Ascending aorta (tissue), 2 donors: ENCODE measurements at regions not wholly inside any gene's neighbourhood (a gene's known extent, or its start where the extent isn't known, plus 50 kb on each side); places are given as distances from the start of the nearest gene placed in this dataset.

ENCODE experiments used
- DNase-seq, 2 donors: peaks; one replicate each; pipeline ENCODE4 v3.0.0-alpha.2; 2019; ENCODE audit warnings: low spot score in 2 of 2
- H3K27ac ChIP-seq, 2 donors: fragments of 200-600 bp; sonication (generic); one replicate each; pipeline ENCODE4 v1.5.1; 2016 to 2017; ENCODE audit warnings: mild to moderate bottlenecking in 1 of 2
- H3K27me3 ChIP-seq: fragments of 200-600 bp; sonication (generic); one replicate; pipeline ENCODE4 v1.5.1; 2017
- H3K36me3 ChIP-seq, 2 donors: fragments of 200-600 bp; sonication (generic); one replicate each; pipeline ENCODE4 v1.5.1; 2016
- H3K4me1 ChIP-seq, 2 donors: fragments of 200-600 bp; sonication (generic); one replicate each; pipeline ENCODE4 v1.5.1; 2016 to 2017; ENCODE audit warnings: mild to moderate bottlenecking in 1 of 2
- H3K4me3 ChIP-seq, 2 donors: fragments of 200-600 bp; sonication (generic); one replicate each; pipeline ENCODE4 v1.5.1; 2016 to 2017; ENCODE audit warnings: mild to moderate bottlenecking in 1 of 2
- H3K9me3 ChIP-seq, 2 donors: fragments of 200-600 bp; sonication (generic); one replicate each; pipeline ENCODE4 v1.5.1; 2016
- intact Hi-C: fragments of 100-400 bp; cut with DNase I; formaldehyde crosslinking; loops from one replicate; pipeline ENCODE4 v1.15.1; 2023
- TF ChIP-seq, protein P1 (sequence below), 3 experiments: fragments of 200-600 bp in 2 of 3; fragments of 450-650 bp in 1 of 3; sonication (generic) in 2 of 3; IDR thresholded peaks; one replicate each; pipeline ENCODE4 v1.5.1; 2016 to 2019; ENCODE audit warnings: antibody characterized with exemption in 3 of 3, mild to moderate bottlenecking in 1 of 3, moderate library complexity in 1 of 3

- TF ChIP-seq, protein P1, sequence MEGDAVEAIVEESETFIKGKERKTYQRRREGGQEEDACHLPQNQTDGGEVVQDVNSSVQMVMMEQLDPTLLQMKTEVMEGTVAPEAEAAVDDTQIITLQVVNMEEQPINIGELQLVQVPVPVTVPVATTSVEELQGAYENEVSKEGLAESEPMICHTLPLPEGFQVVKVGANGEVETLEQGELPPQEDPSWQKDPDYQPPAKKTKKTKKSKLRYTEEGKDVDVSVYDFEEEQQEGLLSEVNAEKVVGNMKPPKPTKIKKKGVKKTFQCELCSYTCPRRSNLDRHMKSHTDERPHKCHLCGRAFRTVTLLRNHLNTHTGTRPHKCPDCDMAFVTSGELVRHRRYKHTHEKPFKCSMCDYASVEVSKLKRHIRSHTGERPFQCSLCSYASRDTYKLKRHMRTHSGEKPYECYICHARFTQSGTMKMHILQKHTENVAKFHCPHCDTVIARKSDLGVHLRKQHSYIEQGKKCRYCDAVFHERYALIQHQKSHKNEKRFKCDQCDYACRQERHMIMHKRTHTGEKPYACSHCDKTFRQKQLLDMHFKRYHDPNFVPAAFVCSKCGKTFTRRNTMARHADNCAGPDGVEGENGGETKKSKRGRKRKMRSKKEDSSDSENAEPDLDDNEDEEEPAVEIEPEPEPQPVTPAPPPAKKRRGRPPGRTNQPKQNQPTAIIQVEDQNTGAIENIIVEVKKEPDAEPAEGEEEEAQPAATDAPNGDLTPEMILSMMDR (IDR thresholded peaks at IDR 0.05), result no peak
- Histone ChIP-seq H3K4me1 (peaks cover 0 to 17% of the 10 kb centered on the region in 2 donors), H3K27ac (peak overlapping the region; percentile 78 to 83), H3K36me3 (no peaks in the 10 kb centered on the region), H3K27me3 (no peaks in the 10 kb centered on the region), H3K4me3 (peak overlapping the region in 1 of 2 donors; percentile 18), H3K9me3 (no peaks in the 10 kb centered on the region)
- no peak for DNase-seq
- intact Hi-C loops, result loop anchor here (2.0 kb wide), 1 partner anchor 41 kb away; no protein-coding TSS in a partner anchor
Observed at GRCh38 chr21:38671773-38672172, 134.0 kb upstream of the ETS2 start.

DNA sequence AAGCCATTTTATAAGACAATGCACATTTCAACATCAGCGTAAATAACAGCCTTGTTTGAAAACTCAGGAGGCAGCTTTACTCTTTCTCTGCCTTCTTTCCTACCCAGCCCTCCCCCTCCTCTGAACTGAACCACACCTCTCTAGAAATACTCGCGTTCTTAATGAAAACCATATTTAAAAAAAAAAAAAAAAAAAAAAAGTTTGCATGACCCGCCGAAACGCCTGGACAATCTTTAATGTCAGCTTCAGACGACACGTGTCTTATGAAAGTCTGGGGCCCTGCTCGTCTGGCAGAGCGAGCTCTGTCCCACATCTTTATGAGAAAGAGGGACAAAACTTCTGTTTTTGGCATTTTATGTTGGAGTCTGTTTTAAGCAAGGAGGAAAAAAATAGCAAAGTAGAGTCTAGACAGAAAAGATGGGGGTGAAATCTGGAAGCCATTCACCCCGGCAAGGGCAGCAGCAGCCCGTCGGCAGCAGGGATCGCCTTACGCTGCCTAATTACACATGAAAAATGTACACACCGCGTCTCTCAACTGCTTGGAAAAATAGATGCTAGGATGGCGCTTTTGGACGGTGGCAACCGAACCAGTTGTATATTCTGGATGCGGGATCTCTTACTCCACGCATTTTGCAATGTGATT, 130.4 kb upstream of the ETS2 start:
- Histone ChIP-seq H3K27me3 (no peaks in the 10 kb centered on the region), H3K4me1 (peaks cover 8 to 30% of the 10 kb centered on the region in 2 donors), H3K9me3 (no peaks in the 10 kb centered on the region), H3K36me3 (no peaks in the 10 kb centered on the region), H3K4me3 (peak overlapping the region in 1 of 2 donors; percentile 44), H3K27ac (peak overlapping the region in 1 of 2 donors; percentile 45)
- TF ChIP-seq, protein P1 (IDR thresholded peaks at IDR 0.05), result no peak
- no peak for DNase-seq
- intact Hi-C loops, result no loop called here

- Histone ChIP-seq H3K36me3 (no peaks in the 10 kb centered on the region), H3K9me3 (no peaks in the 10 kb centered on the region), H3K4me1 (peaks cover 15 to 22% of the 10 kb centered on the region in 2 donors), H3K27me3 (no peaks in the 10 kb centered on the region), H3K27ac (peak overlapping the region; percentile 78 to 88), H3K4me3 (no peak overlapping the region)
- TF ChIP-seq, protein P1 (IDR thresholded peaks at IDR 0.05), result no peak
- DNase-seq, result no peak
- intact Hi-C loops, result no loop called here
Observed at GRCh38 chr21:38678827-38679226, 126.9 kb upstream of the ETS2 start.

DNA sequence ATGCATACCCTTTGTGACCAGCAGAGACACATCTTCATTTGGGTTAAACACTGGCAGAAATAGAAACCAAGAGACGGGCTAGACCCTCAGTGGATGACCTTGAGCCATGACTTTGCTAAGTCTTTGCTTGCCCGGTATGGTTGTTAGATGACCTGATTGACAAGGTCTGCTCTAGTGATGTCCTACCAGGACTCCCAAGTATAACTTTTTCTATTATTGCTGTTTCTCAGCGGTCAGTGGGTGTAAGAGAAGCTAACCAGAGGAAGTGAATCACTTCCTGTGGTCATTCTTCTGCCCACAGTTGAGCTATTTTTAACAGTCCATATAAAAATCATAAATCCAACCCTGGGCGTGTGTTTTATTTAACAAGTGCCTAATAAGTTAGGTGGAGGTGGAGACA, 126.2 kb upstream of the ETS2 start:
- no peak overlapping the region for H3K4me3 ChIP-seq
- no peak for DNase-seq
- intact Hi-C loops, result no loop called here
- H3K27ac ChIP-seq, result peak overlapping the region; percentile 78 to 88
- H3K27me3 ChIP-seq, result no peaks in the 10 kb centered on the region
- no peaks in the 10 kb centered on the region for H3K36me3 ChIP-seq
- H3K4me1 ChIP-seq, result peaks cover 15 to 22% of the 10 kb centered on the region in 2 donors
- TF ChIP-seq, protein P1 (IDR thresholded peaks at IDR 0.05), result no peak
- H3K9me3 ChIP-seq, result no peaks in the 10 kb centered on the region

DNA sequence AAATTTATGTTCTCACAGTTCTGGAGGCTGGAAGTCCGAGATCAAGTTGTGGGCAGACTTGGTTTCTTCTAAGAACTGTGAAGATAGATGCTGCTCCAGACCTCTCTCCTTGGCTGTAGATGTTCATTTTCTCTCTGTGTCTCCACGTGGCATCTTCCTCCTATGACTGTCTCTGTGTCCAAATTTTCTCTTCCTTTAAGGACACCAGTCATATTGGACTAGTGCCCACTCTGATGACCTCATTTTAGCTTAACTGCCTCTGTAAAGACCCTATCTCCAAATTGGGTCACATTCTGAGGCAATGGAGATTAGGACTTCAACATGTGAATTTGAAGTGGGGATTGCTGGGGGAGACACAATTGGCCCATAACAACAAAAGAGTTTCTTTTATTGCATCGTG, 125.3 kb upstream of the ETS2 start:
- Histone ChIP-seq H3K27ac (peak overlapping the region; percentile 78 to 88), H3K4me1 (peaks cover 15 to 22% of the 10 kb centered on the region in 2 donors), H3K4me3 (no peak overlapping the region), H3K9me3 (no peaks in the 10 kb centered on the region), H3K36me3 (no peaks in the 10 kb centered on the region), H3K27me3 (no peaks in the 10 kb centered on the region)
- TF ChIP-seq, protein P1 (IDR thresholded peaks at IDR 0.05), result no peak
- intact Hi-C loops, result no loop called here
- DNase-seq, result no peak
